Neural cell (in vitro differentiated cells): ENCODE measurements at regions not wholly inside any gene's neighbourhood (a gene's known extent, or its start where the extent isn't known, plus 50 kb on each side); places are given as distances from the start of the nearest gene placed in this dataset.
"Not testable (repeated sequence)": the region's sequence is repeated elsewhere in the genome, so short reads cannot be mapped to it uniquely, and the experiment has no call there.

Source experiments
- H2AFZ ChIP-seq: fragments of 200-600, 300-800 bp; sonication (generic), shearing (Covaris generic); 2 replicates; pipeline ENCODE4 v1.6.0; 2014; ENCODE audit warnings: low read depth, mild to moderate bottlenecking, antibody characterized with exemption, low read length, moderate library complexity
- H3F3A ChIP-seq: fragments of 200-600 bp; shearing (Covaris generic); 2 replicates; pipeline ENCODE4 v1.6.1; 2016; ENCODE audit warnings: mild to moderate bottlenecking, moderate library complexity, mixed read lengths, antibody characterized with exemption, low read length; ENCODE audit not compliant: insufficient read depth, poor library complexity, severe bottlenecking
- H3K27ac ChIP-seq: fragments of 200-600, 300-800 bp; sonication (generic), shearing (Covaris generic); 2 replicates; pipeline ENCODE4 v1.5.1; 2014; ENCODE audit warnings: mild to moderate bottlenecking, low read length, moderate library complexity
- H3K27me3 ChIP-seq: fragments of 300-800, 200-600 bp; sonication (generic), shearing (Covaris generic); 2 replicates; pipeline ENCODE4 v1.6.0; 2014; ENCODE audit warnings: mild to moderate bottlenecking, low read depth, low read length, moderate library complexity; ENCODE audit not compliant: insufficient read depth
- H3K36me3 ChIP-seq: fragments of 300-800, 200-600 bp; sonication (generic), shearing (Covaris generic); 2 replicates; pipeline ENCODE4 v1.5.1; 2014; ENCODE audit warnings: mild to moderate bottlenecking, antibody characterized with exemption, low read length, moderate library complexity; ENCODE audit not compliant: insufficient read depth
- H3K4me2 ChIP-seq: fragments of 300-800, 200-600 bp; sonication (generic), shearing (Covaris generic); 2 replicates; pipeline ENCODE4 v1.6.0; 2014; ENCODE audit warnings: mild to moderate bottlenecking, low read length
- H3K4me3 ChIP-seq: fragments of 300-800, 200-600 bp; sonication (generic), shearing (Covaris generic); 2 replicates; pipeline ENCODE4 v1.5.1; 2014; ENCODE audit warnings: mild to moderate bottlenecking, low read length, moderate library complexity
- H3K79me2 ChIP-seq: fragments of 200-600 bp; shearing (Covaris generic); replicated peaks from 2 replicates; pipeline ENCODE4 v1.6.0; 2014; ENCODE audit warnings: mild to moderate bottlenecking, low read length, moderate library complexity; ENCODE audit not compliant: insufficient read depth
- H3K9ac ChIP-seq: fragments of 300-800, 200-600 bp; sonication (generic), shearing (Covaris generic); 2 replicates; pipeline ENCODE4 v1.6.1; 2016; ENCODE audit warnings: mild to moderate bottlenecking, low read length, mixed read lengths
- H3K9me2 ChIP-seq: fragments of 200-600 bp; shearing (Covaris generic); 2 replicates; pipeline ENCODE4 v1.6.1; 2016; ENCODE audit warnings: mild to moderate bottlenecking, low read length, mixed read lengths; ENCODE audit not compliant: insufficient read depth
- H3K9me3 ChIP-seq: fragments of 200-600, 300-800 bp; sonication (generic), shearing (Covaris generic); 2 replicates; pipeline ENCODE4 v1.6.1; 2016; ENCODE audit warnings: mild to moderate bottlenecking, mixed run types, low read length, moderate library complexity, mixed read lengths
- H4K20me1 ChIP-seq: fragments of 200-600 bp; shearing (Covaris generic); 2 replicates; pipeline ENCODE4 v1.6.1; 2016; ENCODE audit warnings: mild to moderate bottlenecking, mixed run types; ENCODE audit not compliant: insufficient read depth

GRCh38 chr7:149960863-149961262, 87.1 kb downstream of the ATP6V0E2 start:
- H3K9me3 ChIP-seq, H4K20me1 ChIP-seq, H2AFZ ChIP-seq, H3K4me2 ChIP-seq, H3F3A ChIP-seq, H3K27me3 ChIP-seq, H3K27ac ChIP-seq, H3K4me3 ChIP-seq, H3K9ac ChIP-seq, H3K79me2 ChIP-seq, H3K36me3 ChIP-seq, H3K9me2 ChIP-seq: not testable (repeated sequence)

GRCh38 chr7:149961878-149962277, 88.1 kb downstream of the ATP6V0E2 start:
- not testable (repeated sequence) for H3F3A ChIP-seq, H2AFZ ChIP-seq, H3K36me3 ChIP-seq

GRCh38 chr7:149962685-149963319, 89.0 kb downstream of the ATP6V0E2 start:
- not testable (repeated sequence) for H3F3A ChIP-seq, H3K27ac ChIP-seq, H4K20me1 ChIP-seq, H2AFZ ChIP-seq, H3K36me3 ChIP-seq, H3K4me2 ChIP-seq, H3K4me3 ChIP-seq, H3K9me3 ChIP-seq, H3K9ac ChIP-seq, H3K9me2 ChIP-seq, H3K27me3 ChIP-seq, H3K79me2 ChIP-seq

More at GRCh38 chr7:149961878-149962277, 88.1 kb downstream of the ATP6V0E2 start:
- not testable (repeated sequence) for H3K9ac ChIP-seq, H3K9me2 ChIP-seq, H3K4me3 ChIP-seq, H4K20me1 ChIP-seq, H3K27me3 ChIP-seq, H3K4me2 ChIP-seq, H3K9me3 ChIP-seq, H3K27ac ChIP-seq, H3K79me2 ChIP-seq

GRCh38 chr7:149963985-149964384, 90.2 kb downstream of the ATP6V0E2 start:
- not testable (repeated sequence) for H2AFZ ChIP-seq, H3K36me3 ChIP-seq, H3F3A ChIP-seq, H3K9me2 ChIP-seq, H3K79me2 ChIP-seq, H3K4me2 ChIP-seq, H3K9ac ChIP-seq, H3K27ac ChIP-seq, H4K20me1 ChIP-seq, H3K27me3 ChIP-seq, H3K4me3 ChIP-seq, H3K9me3 ChIP-seq

- not testable (repeated sequence) for H3K4me2 ChIP-seq, H3F3A ChIP-seq, H3K27ac ChIP-seq, H3K9me2 ChIP-seq, H2AFZ ChIP-seq, H3K36me3 ChIP-seq, H3K27me3 ChIP-seq, H4K20me1 ChIP-seq, H3K79me2 ChIP-seq, H3K4me3 ChIP-seq, H3K9ac ChIP-seq, H3K9me3 ChIP-seq
Measured at GRCh38 chr7:149966444-149966843, 92.7 kb downstream of the ATP6V0E2 start.

GRCh38 chr7:149972977-149973376, 99.2 kb downstream of the ATP6V0E2 start:
- H4K20me1 ChIP-seq, H3K9me2 ChIP-seq, H3K4me2 ChIP-seq, H3F3A ChIP-seq, H3K9me3 ChIP-seq, H3K79me2 ChIP-seq, H3K9ac ChIP-seq, H2AFZ ChIP-seq, H3K4me3 ChIP-seq, H3K27me3 ChIP-seq, H3K27ac ChIP-seq, H3K36me3 ChIP-seq: not testable (repeated sequence)

GRCh38 chr7:149973681-149974080, 99.9 kb downstream of the ATP6V0E2 start:
- H3K9ac ChIP-seq, H2AFZ ChIP-seq, H3K36me3 ChIP-seq, H3K27me3 ChIP-seq, H3K79me2 ChIP-seq, H4K20me1 ChIP-seq, H3K4me2 ChIP-seq, H3K9me3 ChIP-seq, H3K4me3 ChIP-seq, H3F3A ChIP-seq, H3K27ac ChIP-seq, H3K9me2 ChIP-seq: not testable (repeated sequence)

- H2AFZ ChIP-seq, H3K27me3 ChIP-seq, H3F3A ChIP-seq, H3K4me2 ChIP-seq, H4K20me1 ChIP-seq, H3K9ac ChIP-seq, H3K4me3 ChIP-seq, H3K27ac ChIP-seq, H3K36me3 ChIP-seq, H3K79me2 ChIP-seq, H3K9me2 ChIP-seq, H3K9me3 ChIP-seq: not testable (repeated sequence)
Measured at GRCh38 chr7:149975608-149976007, 101.8 kb downstream of the ATP6V0E2 start.
